Astrocyte of the cerebellum (primary cell): ENCODE measurements at regions not wholly inside any gene's neighbourhood (a gene's known extent, or its start where the extent isn't known, plus 50 kb on each side); places are given as distances from the start of the nearest gene placed in this dataset.
"Not testable (repeated sequence)": the region's sequence is repeated elsewhere in the genome, so short reads cannot be mapped to it uniquely, and the experiment has no call there.

Source experiments
- DNase-seq: peaks from one replicate; pipeline ENCODE4 v3.0.0-alpha.2; 2011; ENCODE audit warnings: low read depth
- H3K4me3 ChIP-seq: 2 replicates; pipeline ENCODE4 v1.5.1; 2011; ENCODE audit warnings: mild to moderate bottlenecking, low read depth, low read length, moderate library complexity
- in situ Hi-C: cut with HindIII; loops from 2 replicates; pipeline ENCODE4 v1.10.0; 2017; ENCODE audit warnings: low sequenced_read_pairs
- TF ChIP-seq, protein P1 (sequence below): IDR thresholded peaks from 2 replicates; pipeline ENCODE4 v1.5.1; 2012; ENCODE audit warnings: low read length, low read depth, moderate library complexity, mild to moderate bottlenecking; ENCODE audit errors: missing control alignments

DNA sequence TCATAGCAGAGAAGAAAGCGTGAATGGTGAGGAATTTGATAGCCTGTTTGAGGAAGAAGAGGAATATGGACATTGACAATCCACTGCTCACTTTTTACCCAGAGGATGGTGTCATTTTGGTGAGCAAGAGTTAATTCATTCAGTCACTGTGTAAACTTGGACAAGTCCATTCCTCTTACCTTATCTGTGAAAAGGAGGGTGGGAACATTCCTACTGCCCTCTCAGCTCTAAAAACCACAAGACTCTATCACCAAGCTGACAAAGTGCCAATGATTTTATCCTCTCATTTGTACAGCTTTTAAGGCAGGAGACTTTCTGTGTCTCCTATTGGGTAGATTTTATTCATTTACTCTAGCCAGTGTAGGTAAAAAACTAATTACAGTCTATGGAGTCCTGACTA is 103.8 kb downstream of the LUZP4 start:
- TF ChIP-seq, protein P1, sequence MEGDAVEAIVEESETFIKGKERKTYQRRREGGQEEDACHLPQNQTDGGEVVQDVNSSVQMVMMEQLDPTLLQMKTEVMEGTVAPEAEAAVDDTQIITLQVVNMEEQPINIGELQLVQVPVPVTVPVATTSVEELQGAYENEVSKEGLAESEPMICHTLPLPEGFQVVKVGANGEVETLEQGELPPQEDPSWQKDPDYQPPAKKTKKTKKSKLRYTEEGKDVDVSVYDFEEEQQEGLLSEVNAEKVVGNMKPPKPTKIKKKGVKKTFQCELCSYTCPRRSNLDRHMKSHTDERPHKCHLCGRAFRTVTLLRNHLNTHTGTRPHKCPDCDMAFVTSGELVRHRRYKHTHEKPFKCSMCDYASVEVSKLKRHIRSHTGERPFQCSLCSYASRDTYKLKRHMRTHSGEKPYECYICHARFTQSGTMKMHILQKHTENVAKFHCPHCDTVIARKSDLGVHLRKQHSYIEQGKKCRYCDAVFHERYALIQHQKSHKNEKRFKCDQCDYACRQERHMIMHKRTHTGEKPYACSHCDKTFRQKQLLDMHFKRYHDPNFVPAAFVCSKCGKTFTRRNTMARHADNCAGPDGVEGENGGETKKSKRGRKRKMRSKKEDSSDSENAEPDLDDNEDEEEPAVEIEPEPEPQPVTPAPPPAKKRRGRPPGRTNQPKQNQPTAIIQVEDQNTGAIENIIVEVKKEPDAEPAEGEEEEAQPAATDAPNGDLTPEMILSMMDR = no peak
- H3K4me3 ChIP-seq = no peak overlapping the region
- DNase-seq = peak; percentile 57
- in situ Hi-C loops = no loop called here

DNA sequence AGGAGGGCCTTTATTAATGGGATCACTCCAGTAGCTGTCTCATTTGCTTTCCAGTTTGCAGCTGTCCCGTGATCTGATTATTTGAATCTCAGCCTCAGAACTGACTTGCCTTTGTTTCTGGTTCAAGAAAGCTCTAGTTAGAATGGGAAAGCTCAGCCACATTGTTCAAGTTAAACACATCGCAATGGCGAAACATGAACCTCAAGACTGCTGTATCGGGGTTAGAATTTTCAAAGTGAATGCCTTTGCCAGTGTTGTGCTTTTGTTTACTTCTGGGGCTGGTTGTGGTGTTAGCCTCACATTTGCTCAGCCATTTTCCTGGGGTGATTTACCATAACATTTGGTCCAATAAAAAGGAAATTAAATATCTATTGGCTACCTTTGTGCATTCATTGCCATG is 105.3 kb downstream of the LUZP4 start:
- H3K4me3 ChIP-seq, in situ Hi-C loops, DNase-seq: not testable (repeated sequence)

DNA sequence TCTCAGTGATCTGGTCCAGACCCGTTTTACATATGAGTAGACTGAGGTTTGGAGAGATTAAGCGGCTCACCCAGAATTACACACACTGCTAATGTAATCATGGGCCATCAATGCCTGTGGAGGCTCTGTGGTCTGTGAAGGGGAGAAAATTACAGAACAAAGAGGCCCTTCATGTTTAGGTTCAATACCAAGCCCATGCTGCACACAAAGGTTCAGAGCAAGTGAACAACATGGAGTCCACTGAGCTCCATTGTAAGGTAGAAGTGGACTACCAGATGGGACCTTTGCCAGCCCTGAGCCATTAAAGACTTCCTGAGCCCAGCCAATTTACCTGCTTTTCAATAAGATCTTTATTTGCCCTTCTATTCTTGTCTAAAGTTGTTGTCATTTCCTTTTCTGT is 109.8 kb downstream of the LUZP4 start:
- DNase-seq = no peak
- TF ChIP-seq, protein P1 = no peak
- H3K4me3 ChIP-seq = no peak overlapping the region
- in situ Hi-C loops = no loop called here

DNA sequence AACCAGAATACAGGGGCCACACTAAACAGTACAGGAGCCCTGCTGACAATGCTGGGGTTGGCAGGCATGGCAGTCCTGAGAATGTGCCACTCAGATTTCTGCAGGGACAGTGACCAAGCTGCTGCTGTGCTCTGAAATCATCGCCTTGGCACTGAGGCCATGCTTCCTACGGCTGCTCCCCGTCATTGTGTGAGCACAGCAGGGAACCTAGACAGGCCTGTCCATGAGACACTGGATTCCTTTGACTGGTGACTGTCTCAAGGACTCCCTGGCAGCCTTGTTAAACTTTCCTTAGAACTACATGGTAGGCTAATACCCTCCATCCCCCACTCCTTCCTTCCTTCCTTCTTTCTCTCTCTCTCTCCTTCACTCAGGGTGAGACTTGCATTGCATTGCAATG is 111.4 kb downstream of the LUZP4 start:
- in situ Hi-C loops = no loop called here
- TF ChIP-seq, protein P1 = no peak
- DNase-seq = no peak
- H3K4me3 ChIP-seq = no peak overlapping the region

DNA sequence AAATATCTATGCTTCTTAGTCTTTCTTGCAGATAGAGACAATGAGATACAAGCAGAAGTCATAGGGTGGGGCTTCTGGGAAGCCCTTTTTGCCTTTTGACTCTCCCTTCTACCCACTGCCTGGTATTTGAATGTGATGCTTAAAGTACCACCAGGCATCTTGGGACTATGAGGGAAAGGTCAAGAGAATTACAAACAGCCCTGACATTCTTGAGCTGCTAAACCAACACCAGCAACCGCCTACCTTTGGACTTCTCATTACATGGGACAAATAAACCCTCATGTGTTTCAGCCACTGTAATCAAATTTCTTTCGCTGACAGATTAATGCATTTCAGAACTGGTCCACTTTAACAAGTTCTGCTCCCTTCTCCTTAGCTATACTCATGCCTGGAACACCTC is 112.8 kb downstream of the LUZP4 start:
- no peak for DNase-seq
- TF ChIP-seq, protein P1 = no peak
- in situ Hi-C loops = no loop called here
- no peak overlapping the region for H3K4me3 ChIP-seq

DNA sequence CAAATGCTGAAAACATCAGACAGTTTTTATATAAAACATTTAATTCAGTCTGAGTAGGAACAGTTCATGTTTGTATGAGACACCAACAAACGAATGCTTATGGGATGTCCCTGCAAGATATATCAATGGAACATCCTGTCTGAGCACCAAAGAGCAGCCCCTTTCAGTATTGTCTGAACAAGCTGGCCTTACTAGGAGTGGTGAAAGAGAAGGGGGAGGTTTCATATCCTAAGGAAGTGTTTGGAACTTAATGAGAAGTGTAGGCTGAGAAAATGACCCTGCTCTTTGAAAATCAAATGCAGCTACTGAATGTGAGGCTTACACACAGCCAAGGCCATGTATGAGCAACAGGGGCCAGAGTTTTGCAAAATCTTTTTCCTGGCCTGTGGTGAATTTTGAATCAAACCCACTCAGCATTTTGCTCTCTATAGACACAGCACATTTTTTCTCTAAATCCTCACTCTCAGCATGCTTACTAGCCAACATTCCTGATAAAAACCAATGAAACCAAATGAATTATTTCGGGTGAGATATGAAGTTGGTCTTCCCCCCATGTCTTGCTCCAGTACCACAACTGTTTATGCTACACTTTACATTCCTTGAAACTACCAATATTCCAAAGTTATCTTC is 119.4 kb downstream of the LUZP4 start:
- TF ChIP-seq, protein P1 = no peak
- in situ Hi-C loops = no loop called here
- no peak overlapping the region for H3K4me3 ChIP-seq
- DNase-seq = peak; percentile 41

DNA sequence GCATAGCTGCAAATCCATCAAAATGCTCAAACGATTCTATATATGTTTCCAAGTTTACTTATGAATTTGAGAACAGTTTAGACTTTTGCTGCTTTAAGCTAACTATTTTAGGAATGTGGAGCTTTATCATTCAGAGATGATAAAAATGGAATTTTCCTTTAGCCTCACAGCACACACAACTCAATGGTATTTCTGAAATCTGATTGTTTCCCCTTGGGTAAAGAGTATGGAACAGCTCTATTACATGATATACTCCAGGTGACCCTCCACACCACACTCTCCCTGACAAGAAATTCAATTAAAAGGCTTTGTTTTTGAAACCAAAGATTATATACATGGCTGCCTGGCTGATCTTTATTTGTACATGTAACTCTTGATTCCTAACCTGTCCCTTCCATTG is 120.0 kb downstream of the LUZP4 start:
- TF ChIP-seq, protein P1 = no peak
- no peak overlapping the region for H3K4me3 ChIP-seq
- DNase-seq = no peak
- in situ Hi-C loops = no loop called here
